OCI-LY1 (cell line): ENCODE measurements at regions not wholly inside any gene's neighbourhood (a gene's known extent, or its start where the extent isn't known, plus 50 kb on each side); places are given as distances from the start of the nearest gene placed in this dataset.
"Not testable (repeated sequence)": the region's sequence is repeated elsewhere in the genome, so short reads cannot be mapped to it uniquely, and the experiment has no call there.

ENCODE experiments used
- EZH2 ChIP-seq: fragments of 200-600 bp; sonication (generic), shearing (Covaris generic); IDR thresholded peaks from 2 replicates; pipeline ENCODE4 v1.8.0; 2017; ENCODE audit warnings: borderline replicate concordance, mixed run types, mild to moderate bottlenecking, antibody characterized with exemption, low read length, moderate library complexity, mixed read lengths
- TF ChIP-seq, protein P1 (sequence below): fragments of 200-600 bp; sonication (generic), shearing (Covaris generic); IDR thresholded peaks from 2 replicates; pipeline ENCODE4 v1.5.1; 2017; ENCODE audit warnings: mild to moderate bottlenecking, antibody characterized with exemption, low read length, moderate library complexity, mixed read lengths

DNA sequence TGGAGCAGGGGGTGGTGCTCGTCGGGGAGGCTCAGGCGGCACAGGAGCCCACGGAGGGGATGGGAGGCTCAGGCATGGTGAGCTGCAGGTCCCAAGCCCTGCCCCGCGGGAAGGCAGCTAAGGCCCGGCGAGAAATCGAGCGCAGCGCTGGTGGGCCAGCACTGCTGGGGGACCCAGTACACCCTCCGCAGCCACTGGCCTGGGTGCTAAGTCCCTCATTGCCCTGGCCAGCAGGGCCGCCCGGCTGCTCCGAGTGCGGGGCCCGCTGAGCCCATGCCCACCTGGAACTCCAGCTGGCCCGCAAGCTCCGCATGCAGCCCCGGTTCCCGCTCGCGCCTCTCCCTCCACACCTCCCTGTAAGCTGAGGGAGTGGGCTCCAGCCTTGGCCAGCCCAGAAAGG, 151.0 kb upstream of the COX7C start:
- TF ChIP-seq, protein P1, sequence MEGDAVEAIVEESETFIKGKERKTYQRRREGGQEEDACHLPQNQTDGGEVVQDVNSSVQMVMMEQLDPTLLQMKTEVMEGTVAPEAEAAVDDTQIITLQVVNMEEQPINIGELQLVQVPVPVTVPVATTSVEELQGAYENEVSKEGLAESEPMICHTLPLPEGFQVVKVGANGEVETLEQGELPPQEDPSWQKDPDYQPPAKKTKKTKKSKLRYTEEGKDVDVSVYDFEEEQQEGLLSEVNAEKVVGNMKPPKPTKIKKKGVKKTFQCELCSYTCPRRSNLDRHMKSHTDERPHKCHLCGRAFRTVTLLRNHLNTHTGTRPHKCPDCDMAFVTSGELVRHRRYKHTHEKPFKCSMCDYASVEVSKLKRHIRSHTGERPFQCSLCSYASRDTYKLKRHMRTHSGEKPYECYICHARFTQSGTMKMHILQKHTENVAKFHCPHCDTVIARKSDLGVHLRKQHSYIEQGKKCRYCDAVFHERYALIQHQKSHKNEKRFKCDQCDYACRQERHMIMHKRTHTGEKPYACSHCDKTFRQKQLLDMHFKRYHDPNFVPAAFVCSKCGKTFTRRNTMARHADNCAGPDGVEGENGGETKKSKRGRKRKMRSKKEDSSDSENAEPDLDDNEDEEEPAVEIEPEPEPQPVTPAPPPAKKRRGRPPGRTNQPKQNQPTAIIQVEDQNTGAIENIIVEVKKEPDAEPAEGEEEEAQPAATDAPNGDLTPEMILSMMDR: not testable (repeated sequence)
- TF ChIP-seq EZH2: not testable (repeated sequence)
